Embryonic facial prominence (tissue), 1 donor: ENCODE measurements at regions not wholly inside any gene's neighbourhood (a gene's known extent, or its start where the extent isn't known, plus 50 kb on each side); places are given as distances from the start of the nearest gene placed in this dataset.
"Not testable (repeated sequence)": the region's sequence is repeated elsewhere in the genome, so short reads cannot be mapped to it uniquely, and the experiment has no call there.

Experiments
- DNase-seq: peaks from one replicate; pipeline ENCODE4 v3.0.0-alpha.2; 2016; ENCODE audit errors: extremely low spot score

- no peak for DNase-seq
These were observed 252.5 kb upstream of the DMRT1 start for GRCh38 chr9:588981-589380.

- DNase-seq = no peak
These were observed 251.8 kb upstream of the DMRT1 start for GRCh38 chr9:589723-590122.

- no peak for DNase-seq
These were observed 250.2 kb upstream of the DMRT1 start for GRCh38 chr9:591292-591691.

- no peak for DNase-seq
These were observed 249.3 kb upstream of the DMRT1 start for GRCh38 chr9:592225-592624.

- DNase-seq = no peak
These were observed 248.8 kb upstream of the DMRT1 start for GRCh38 chr9:592733-593132.

- no peak for DNase-seq
These were observed 247.7 kb upstream of the DMRT1 start for GRCh38 chr9:593809-594208.

GRCh38 chr9:596703-597102 is 244.8 kb upstream of the DMRT1 start:
- DNase-seq = no peak

GRCh38 chr9:600006-600405 is 241.5 kb upstream of the DMRT1 start:
- no peak for DNase-seq

- DNase-seq = no peak
These were observed 238.8 kb upstream of the DMRT1 start for GRCh38 chr9:602716-603115.

GRCh38 chr9:603126-603525 is 238.4 kb upstream of the DMRT1 start:
- DNase-seq = no peak

GRCh38 chr9:607417-607816 is 234.1 kb upstream of the DMRT1 start:
- DNase-seq = no peak

- peak; percentile 72 for DNase-seq
These were observed 227.6 kb upstream of the DMRT1 start for GRCh38 chr9:613771-614347.

GRCh38 chr9:614431-614830 is 227.1 kb upstream of the DMRT1 start:
- DNase-seq = no peak

GRCh38 chr9:615756-616155 is 225.7 kb upstream of the DMRT1 start:
- DNase-seq = no peak

GRCh38 chr9:616694-617093 is 224.8 kb upstream of the DMRT1 start:
- no peak for DNase-seq

- no peak for DNase-seq
These were observed 223.9 kb upstream of the DMRT1 start for GRCh38 chr9:617445-618085.

- no peak for DNase-seq
These were observed 223.0 kb upstream of the DMRT1 start for GRCh38 chr9:618478-618877.

GRCh38 chr9:621201-621855 is 220.2 kb upstream of the DMRT1 start:
- no peak for DNase-seq

- no peak for DNase-seq
These were observed 216.5 kb upstream of the DMRT1 start for GRCh38 chr9:624935-625500.

- DNase-seq = no peak
These were observed 215.9 kb upstream of the DMRT1 start for GRCh38 chr9:625613-626012.

GRCh38 chr9:626114-626513 is 215.4 kb upstream of the DMRT1 start:
- not testable (repeated sequence) for DNase-seq

- DNase-seq = no peak
These were observed 214.9 kb upstream of the DMRT1 start for GRCh38 chr9:626596-626995.

GRCh38 chr9:627336-627970 is 214.0 kb upstream of the DMRT1 start:
- no peak for DNase-seq
